Endothelial cell of umbilical vein (primary cell): ENCODE measurements at regions not wholly inside any gene's neighbourhood (a gene's known extent, or its start where the extent isn't known, plus 50 kb on each side); places are given as distances from the start of the nearest gene placed in this dataset.

ENCODE experiments used
- BruUV-seq: library from RNA; stranded (reverse); fragments of 400-500 nt; replicated peaks from 2 replicates; lab custom pipeline; 2021; lab: Mats Ljungman, UMichigan
- CTCF ChIA-PET: fragments of 300-600, 350-600 bp; sonication (Branson Sonifier 250); formaldehyde crosslinking; loops from one replicate; lab custom pipeline; 2021; ENCODE audit warnings: antibody characterized with exemption, inconsistent platforms; lab: Charles Lee
- POLR2A ChIA-PET: fragments of 300-600, 350-600 bp; sonication (Branson Sonifier 250); formaldehyde crosslinking; loops from one replicate; lab custom pipeline; 2021; ENCODE audit warnings: antibody characterized with exemption, inconsistent platforms; lab: Charles Lee
- DNase-seq: peaks from one replicate; pipeline ENCODE4 v3.0.0-alpha.2; 2011; ENCODE audit warnings: low read depth, low spot score
- FAIRE-seq: peaks from 2 replicates; lab custom pipeline; 2011; peaks lifted over from hg19 to GRCh38; lab: Jason Lieb, UNC
- H2AFZ ChIP-seq: 2 replicates; pipeline ENCODE4 v1.6.0; 2012; ENCODE audit warnings: low read depth, low read length, control low read depth, inconsistent platforms
- H3K27ac ChIP-seq: 2 replicates; pipeline ENCODE4 v1.5.1; 2011; ENCODE audit warnings: low read depth, mild to moderate bottlenecking, control low read depth, low read length, moderate library complexity; ENCODE audit not compliant: insufficient read depth
- H3K27me3 ChIP-seq, 2 experiments: 2 replicates each; pipeline versions ENCODE4 v1.6.0 to v1.6.1; 2011; ENCODE audit warnings: low read length in 2 of 2, mixed read lengths in 1 of 2; ENCODE audit not compliant: control insufficient read depth in 2 of 2, insufficient read depth in 2 of 2
- H3K36me3 ChIP-seq, 2 experiments: 2 replicates in 1 of 2; 3 replicates in 1 of 2; pipeline ENCODE4 v1.5.1; 2011; ENCODE audit warnings: low read length in 2 of 2, mild to moderate bottlenecking in 1 of 2, moderate library complexity in 1 of 2; ENCODE audit not compliant: control insufficient read depth in 2 of 2, insufficient read depth in 2 of 2; ENCODE audit errors: extremely low read depth in 1 of 2
- H3K4me1 ChIP-seq: 3 replicates; pipeline ENCODE4 v1.5.1; 2011; ENCODE audit warnings: mild to moderate bottlenecking, low read length; ENCODE audit not compliant: control insufficient read depth, insufficient read depth; ENCODE audit errors: extremely low read depth
- H3K4me2 ChIP-seq: 2 replicates; pipeline ENCODE4 v1.6.1; 2011; ENCODE audit warnings: low read length, control low read depth, mixed read lengths; ENCODE audit not compliant: insufficient read depth
- H3K4me3 ChIP-seq, 3 experiments: fragments of 200-600 bp in 1 of 3; sonication (generic), shearing (Covaris generic) in 1 of 3; replicated peaks in 1 of 3; 2 replicates each; pipeline ENCODE4 v1.5.1; 2011 to 2016; ENCODE audit warnings: control low read depth in 3 of 3, low read length in 3 of 3, mild to moderate bottlenecking in 2 of 3, inconsistent platforms in 1 of 3, low read depth in 1 of 3, moderate library complexity in 1 of 3; ENCODE audit not compliant: insufficient read depth in 1 of 3
- H3K79me2 ChIP-seq: 2 replicates; pipeline ENCODE4 v1.6.0; 2012; ENCODE audit warnings: low read length, inconsistent platforms; ENCODE audit not compliant: control insufficient read depth, insufficient read depth
- H3K9ac ChIP-seq: replicated peaks from 2 replicates; pipeline ENCODE3; 2011; ENCODE audit warnings: low read length, control low read depth; ENCODE audit not compliant: insufficient read depth; ENCODE audit errors: extremely low read depth
- H3K9me1 ChIP-seq: replicated peaks from 3 replicates; pipeline ENCODE4 v1.6.0; 2011; ENCODE audit warnings: mild to moderate bottlenecking, low read length; ENCODE audit not compliant: control insufficient read depth, insufficient read depth; ENCODE audit errors: extremely low read depth
- H3K9me3 ChIP-seq: replicated peaks from 2 replicates; pipeline ENCODE4 v1.5.1; 2012; ENCODE audit warnings: low read length, inconsistent platforms; ENCODE audit not compliant: control insufficient read depth, insufficient read depth
- H4K20me1 ChIP-seq: replicated peaks from 2 replicates; pipeline ENCODE3; 2011; ENCODE audit warnings: mild to moderate bottlenecking, low read length; ENCODE audit not compliant: control insufficient read depth, insufficient read depth; ENCODE audit errors: extremely low read depth
- EZH2 ChIP-seq: IDR thresholded peaks from 2 replicates; pipeline ENCODE4 v1.6.1; 2012; ENCODE audit warnings: borderline replicate concordance, low read depth, mild to moderate bottlenecking, moderate library complexity, low read length, inconsistent platforms; ENCODE audit not compliant: severe bottlenecking
- FOS ChIP-seq: IDR thresholded peaks from 2 replicates; pipeline ENCODE4 v1.6.1; 2011; ENCODE audit warnings: mild to moderate bottlenecking, low read length, moderate library complexity, borderline replicate concordance; ENCODE audit not compliant: insufficient read depth
- GATA2 ChIP-seq: IDR thresholded peaks from 2 replicates; pipeline ENCODE4 v1.7.0; 2011; ENCODE audit warnings: low read depth, mild to moderate bottlenecking, moderate library complexity, mixed read lengths, low read length; ENCODE audit not compliant: insufficient read length, insufficient read depth
- JUN ChIP-seq: IDR thresholded peaks from 2 replicates; pipeline ENCODE4 v1.6.1; 2011; ENCODE audit warnings: borderline replicate concordance, low read depth; ENCODE audit not compliant: insufficient read length, insufficient read depth
- MYC ChIP-seq: IDR thresholded peaks from one replicate; pipeline ENCODE4 v1.6.1; 2011; ENCODE audit warnings: mild to moderate bottlenecking, low read depth, low read length
- POLR2A ChIP-seq: IDR thresholded peaks from 2 replicates; pipeline ENCODE4 v1.6.1; 2012; ENCODE audit warnings: low read depth, mild to moderate bottlenecking, control low read depth, low read length
- POLR2AphosphoS5 ChIP-seq: IDR thresholded peaks from 2 replicates; pipeline ENCODE4 v1.6.1; 2012; ENCODE audit warnings: low read depth, mild to moderate bottlenecking, control low read depth, low read length, moderate library complexity; ENCODE audit not compliant: insufficient read depth
- dilution Hi-C: fragments of 300-500 bp; cut with MboI; formaldehyde crosslinking; loops from one replicate; pipeline ENCODE4 v1.15.0; 2019; ENCODE audit warnings: low sequenced_read_pairs; ENCODE audit not compliant: extremely low pct_ligation_motif_present
- intact Hi-C: fragments of 100-400 bp; cut with micrococcal nuclease; formaldehyde crosslinking; loops from one replicate; pipeline ENCODE4 v1.10.0; 2022
- TF ChIP-seq, protein P1 (sequence below), 2 donors: IDR thresholded peaks; 1 replicate in 1 of 2; 2 replicates in 1 of 2; pipeline ENCODE4 v1.5.1; 2011; ENCODE audit warnings: low read length in 2 of 2, mild to moderate bottlenecking in 2 of 2, moderate library complexity in 2 of 2, control low read depth in 1 of 2, inconsistent platforms in 1 of 2, low read depth in 1 of 2; ENCODE audit not compliant: insufficient read depth in 1 of 2; ENCODE audit errors: extremely low read depth in 1 of 2
- TF ChIP-seq, protein P2 (sequence below): IDR thresholded peaks from 2 replicates; pipeline ENCODE4 v1.6.1; 2011; ENCODE audit not compliant: insufficient read depth, insufficient read length

DNA sequence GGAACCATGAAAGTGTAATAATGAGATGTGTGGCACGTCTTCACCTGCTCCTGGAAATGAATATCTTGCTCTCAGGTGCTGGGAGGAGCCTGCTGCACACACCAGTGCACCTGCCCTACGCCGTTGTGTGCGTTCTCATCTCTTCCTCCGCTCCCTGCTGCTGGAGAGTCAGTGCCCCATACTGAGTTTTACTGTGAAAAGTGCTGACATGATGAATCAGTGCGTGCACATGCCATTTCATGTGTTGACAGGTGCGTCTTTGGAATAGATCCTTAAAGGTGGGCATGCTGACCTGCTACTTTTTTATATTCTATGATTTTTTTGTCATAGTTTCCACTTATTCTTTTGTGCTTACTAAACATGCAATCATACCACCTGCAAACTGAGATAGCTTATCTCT, 1015.8 kb downstream of the BRD1 start:
- no peak overlapping the region for H3K4me2 ChIP-seq
- no peak overlapping the region for H3K9ac ChIP-seq
- no peaks in the 10 kb centered on the region for H4K20me1 ChIP-seq
- BruUV-seq = no TSS peak
- no peaks in the 10 kb centered on the region for H3K27me3 ChIP-seq
- DNase-seq (no peak), FAIRE-seq (no peak)
- no peak overlapping the region for H3K4me3 ChIP-seq
- H3K9me3 ChIP-seq = peaks cover 6% of the 10 kb centered on the region
- H3K9me1 ChIP-seq = no peaks in the 10 kb centered on the region
- dilution Hi-C loops (no loop called here), intact Hi-C loops (no loop called here)
- TF ChIP-seq FOS = no peak
- no peak for TF ChIP-seq POLR2AphosphoS5
- TF ChIP-seq MYC = no peak
- no peak for TF ChIP-seq GATA2
- no peak for TF ChIP-seq JUN
- TF ChIP-seq POLR2A = no peak
- TF ChIP-seq EZH2 = no peak
- TF ChIP-seq, protein P1, sequence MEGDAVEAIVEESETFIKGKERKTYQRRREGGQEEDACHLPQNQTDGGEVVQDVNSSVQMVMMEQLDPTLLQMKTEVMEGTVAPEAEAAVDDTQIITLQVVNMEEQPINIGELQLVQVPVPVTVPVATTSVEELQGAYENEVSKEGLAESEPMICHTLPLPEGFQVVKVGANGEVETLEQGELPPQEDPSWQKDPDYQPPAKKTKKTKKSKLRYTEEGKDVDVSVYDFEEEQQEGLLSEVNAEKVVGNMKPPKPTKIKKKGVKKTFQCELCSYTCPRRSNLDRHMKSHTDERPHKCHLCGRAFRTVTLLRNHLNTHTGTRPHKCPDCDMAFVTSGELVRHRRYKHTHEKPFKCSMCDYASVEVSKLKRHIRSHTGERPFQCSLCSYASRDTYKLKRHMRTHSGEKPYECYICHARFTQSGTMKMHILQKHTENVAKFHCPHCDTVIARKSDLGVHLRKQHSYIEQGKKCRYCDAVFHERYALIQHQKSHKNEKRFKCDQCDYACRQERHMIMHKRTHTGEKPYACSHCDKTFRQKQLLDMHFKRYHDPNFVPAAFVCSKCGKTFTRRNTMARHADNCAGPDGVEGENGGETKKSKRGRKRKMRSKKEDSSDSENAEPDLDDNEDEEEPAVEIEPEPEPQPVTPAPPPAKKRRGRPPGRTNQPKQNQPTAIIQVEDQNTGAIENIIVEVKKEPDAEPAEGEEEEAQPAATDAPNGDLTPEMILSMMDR (IDR thresholded peaks at IDR 0.05; ENCODE audit: extremely low read depth in 1 of 2, insufficient read depth in 1 of 2, low read depth in 1 of 2, low read length in 2 of 2) = no peak
- TF ChIP-seq, protein P2, sequence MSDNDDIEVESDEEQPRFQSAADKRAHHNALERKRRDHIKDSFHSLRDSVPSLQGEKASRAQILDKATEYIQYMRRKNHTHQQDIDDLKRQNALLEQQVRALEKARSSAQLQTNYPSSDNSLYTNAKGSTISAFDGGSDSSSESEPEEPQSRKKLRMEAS = no peak
- CTCF ChIA-PET = no interaction called here
- no peaks in the 10 kb centered on the region for H3K79me2 ChIP-seq
- no peaks in the 10 kb centered on the region for H3K4me1 ChIP-seq
- POLR2A ChIA-PET = no interaction called here
- H3K27ac ChIP-seq = no peak overlapping the region
- H2AFZ ChIP-seq = no peak overlapping the region
- no peaks in the 10 kb centered on the region for H3K36me3 ChIP-seq
